ENCODE measurements at regions not wholly inside any gene's neighbourhood (a gene's known extent, or its start where the extent isn't known, plus 50 kb on each side); places are given as distances from the start of the nearest gene placed in this dataset.
A peak's percentile ranks its signal among the peaks of the same experiment; 100 is the strongest.

DNA sequence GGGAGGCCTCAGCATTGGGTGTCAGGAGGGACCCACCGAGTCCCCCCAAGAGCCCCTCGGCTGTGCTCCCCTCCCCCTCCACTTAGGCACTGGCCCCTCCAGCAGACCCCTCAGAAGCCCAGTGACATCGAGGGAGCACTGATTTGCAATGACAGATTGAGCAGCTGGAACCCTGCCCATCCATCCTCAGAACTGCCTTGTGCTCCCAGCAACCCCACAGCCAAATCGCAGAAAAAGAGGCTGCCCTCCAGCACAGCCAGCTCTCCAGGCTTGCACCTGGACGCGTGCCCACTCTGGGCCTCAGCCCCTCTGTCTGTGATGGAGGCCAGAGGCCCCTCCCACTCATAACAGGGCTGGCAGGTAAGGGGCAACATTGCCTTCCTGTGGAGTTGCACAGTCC, 123.2 kb upstream of the VSTM2B start:
- no peak overlapping the region for H3K4me3 ChIP-seq
- TF ChIP-seq POLR2A (IDR thresholded peaks at IDR 0.05) = no peak
- no peak for TF ChIP-seq POLR2AphosphoS5 (IDR thresholded peaks at IDR 0.05)
- TF ChIP-seq, protein P1, sequence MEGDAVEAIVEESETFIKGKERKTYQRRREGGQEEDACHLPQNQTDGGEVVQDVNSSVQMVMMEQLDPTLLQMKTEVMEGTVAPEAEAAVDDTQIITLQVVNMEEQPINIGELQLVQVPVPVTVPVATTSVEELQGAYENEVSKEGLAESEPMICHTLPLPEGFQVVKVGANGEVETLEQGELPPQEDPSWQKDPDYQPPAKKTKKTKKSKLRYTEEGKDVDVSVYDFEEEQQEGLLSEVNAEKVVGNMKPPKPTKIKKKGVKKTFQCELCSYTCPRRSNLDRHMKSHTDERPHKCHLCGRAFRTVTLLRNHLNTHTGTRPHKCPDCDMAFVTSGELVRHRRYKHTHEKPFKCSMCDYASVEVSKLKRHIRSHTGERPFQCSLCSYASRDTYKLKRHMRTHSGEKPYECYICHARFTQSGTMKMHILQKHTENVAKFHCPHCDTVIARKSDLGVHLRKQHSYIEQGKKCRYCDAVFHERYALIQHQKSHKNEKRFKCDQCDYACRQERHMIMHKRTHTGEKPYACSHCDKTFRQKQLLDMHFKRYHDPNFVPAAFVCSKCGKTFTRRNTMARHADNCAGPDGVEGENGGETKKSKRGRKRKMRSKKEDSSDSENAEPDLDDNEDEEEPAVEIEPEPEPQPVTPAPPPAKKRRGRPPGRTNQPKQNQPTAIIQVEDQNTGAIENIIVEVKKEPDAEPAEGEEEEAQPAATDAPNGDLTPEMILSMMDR (IDR thresholded peaks at IDR 0.05) = no peak
- TF ChIP-seq EP300 (IDR thresholded peaks at IDR 0.05) = no peak
- peaks cover 0 to 13% (median 11%) of the 10 kb centered on the region in 4 donors for H3K4me1 ChIP-seq
- intact Hi-C loops (cut with DNase I) = no loop called here
- no peaks in the 10 kb centered on the region for H3K9me3 ChIP-seq
- no peak for DNase-seq
- H3K27me3 ChIP-seq = no peaks in the 10 kb centered on the region
- H3K27ac ChIP-seq = no peak overlapping the region
- WGBS, 2 donors = 81% methylated on average over 6 of the region's 6 CpGs
- H3K36me3 ChIP-seq = no peaks in the 10 kb centered on the region

DNA sequence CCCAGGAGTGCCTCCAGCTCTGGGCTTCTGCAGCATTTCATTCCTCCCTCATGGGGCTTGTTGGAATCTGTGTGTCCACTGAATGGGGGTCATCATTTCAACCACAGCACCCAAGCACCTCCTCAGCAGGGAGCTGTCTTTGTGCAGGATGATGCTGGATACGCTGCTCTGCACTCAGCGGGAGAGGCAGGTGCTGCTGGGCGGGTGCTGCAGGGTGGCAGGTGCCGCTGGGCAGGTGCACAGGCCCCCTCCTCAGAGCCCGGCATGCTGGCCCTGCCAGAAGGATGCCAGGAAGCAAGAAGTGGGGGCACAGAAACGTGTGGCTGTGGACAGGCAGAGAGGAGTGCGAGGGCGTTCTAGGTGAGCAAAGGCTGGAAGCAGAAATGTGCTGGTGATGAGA, 121.8 kb upstream of the VSTM2B start:
- peaks cover 0 to 13% (median 11%) of the 10 kb centered on the region in 4 donors for H3K4me1 ChIP-seq
- H3K36me3 ChIP-seq = no peaks in the 10 kb centered on the region
- H3K27ac ChIP-seq = no peak overlapping the region
- WGBS, 2 donors = 80 to 86% methylated on average over 8 of the region's 8 CpGs
- no peaks in the 10 kb centered on the region for H3K9me3 ChIP-seq
- TF ChIP-seq, protein P1 (IDR thresholded peaks at IDR 0.05) = no peak
- no peaks in the 10 kb centered on the region for H3K27me3 ChIP-seq
- H3K4me3 ChIP-seq = no peak overlapping the region
- DNase-seq = no peak
- intact Hi-C loops (cut with DNase I) = no loop called here

DNA sequence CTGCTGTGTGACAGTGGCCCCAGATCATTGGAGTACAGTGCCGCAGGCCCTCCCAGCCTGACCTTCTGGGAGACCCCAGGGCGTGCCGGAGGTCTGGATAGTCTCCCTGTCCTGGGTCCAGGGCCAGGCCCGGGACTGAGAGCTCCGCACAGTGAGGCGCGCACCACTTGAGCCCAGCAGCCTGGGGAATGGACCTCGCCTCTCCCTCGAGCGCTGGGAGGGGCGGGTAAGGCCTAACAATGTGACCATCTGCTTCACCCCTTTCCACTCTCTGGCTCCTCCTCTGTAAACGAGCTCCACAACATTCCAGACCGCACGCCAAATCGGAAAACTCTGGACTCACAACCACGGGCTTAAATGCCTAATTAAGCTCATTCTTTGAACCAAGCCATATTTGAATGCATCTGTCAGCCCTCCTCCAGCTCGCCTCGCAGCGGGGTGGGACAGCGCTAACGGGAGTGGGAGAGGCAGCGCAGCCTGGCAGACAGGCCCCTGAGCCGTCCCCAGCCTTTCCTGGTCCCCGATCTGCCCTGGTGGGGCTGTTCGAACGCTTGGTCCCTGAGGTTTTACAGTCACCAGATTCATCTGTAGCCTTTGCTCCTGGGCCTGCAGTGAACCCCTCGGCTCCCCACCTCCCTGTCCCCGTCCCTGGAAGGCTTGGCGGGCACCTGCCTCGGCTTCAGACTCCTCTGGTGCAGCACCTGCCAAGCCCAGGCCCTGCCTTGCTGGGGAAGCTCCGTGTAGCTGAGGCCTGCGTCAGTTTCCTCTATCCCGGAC, 120.7 kb upstream of the VSTM2B start:
- Histone ChIP-seq H3K4me3 (peak overlapping the region in 1 of 4 donors; percentile 16), H3K27ac (peak overlapping the region in 3 of 4 donors; percentile 39 to 54 (median 45)), H3K4me1 (peaks cover 0 to 13% (median 11%) of the 10 kb centered on the region in 4 donors), H3K9me3 (no peaks in the 10 kb centered on the region), H3K36me3 (no peaks in the 10 kb centered on the region), H3K27me3 (no peaks in the 10 kb centered on the region)
- DNase-seq = no peak
- WGBS, 2 donors = 16 to 20% methylated on average over 33 of the region's 33 CpGs
- intact Hi-C loops (cut with DNase I) = no loop called here
- TF ChIP-seq POLR2AphosphoS5 (IDR thresholded peaks at IDR 0.05) = no peak
- TF ChIP-seq EP300 (IDR thresholded peaks at IDR 0.05) = no peak

DNA sequence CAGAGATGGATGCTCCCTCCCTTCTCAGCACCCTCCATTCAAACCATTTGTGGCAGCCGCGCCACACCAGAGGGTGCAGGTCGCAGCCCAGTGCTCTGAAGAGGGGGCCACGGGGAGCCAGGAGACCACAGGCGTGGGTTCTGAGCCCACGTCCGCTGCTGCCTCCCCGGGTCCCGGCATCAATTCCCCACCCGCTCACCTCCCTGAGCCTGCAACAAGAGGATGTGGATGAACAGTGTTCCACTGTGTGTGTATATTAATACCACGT, 120.1 kb upstream of the VSTM2B start:
- DNase-seq = no peak
- TF ChIP-seq, protein P1 (IDR thresholded peaks at IDR 0.05) = no peak
- TF ChIP-seq POLR2A (IDR thresholded peaks at IDR 0.05) = no peak
- TF ChIP-seq EP300 (IDR thresholded peaks at IDR 0.05) = no peak
- TF ChIP-seq POLR2AphosphoS5 (IDR thresholded peaks at IDR 0.05) = no peak
- Histone ChIP-seq H3K4me1 (peaks cover 0 to 13% (median 11%) of the 10 kb centered on the region in 4 donors), H3K9me3 (no peaks in the 10 kb centered on the region), H3K27me3 (no peaks in the 10 kb centered on the region), H3K27ac (peak overlapping the region in 3 of 4 donors; percentile 39 to 54 (median 45)), H3K4me3 (no peak overlapping the region), H3K36me3 (no peaks in the 10 kb centered on the region)
- WGBS, 2 donors = 78 to 83% methylated on average over 11 of the region's 11 CpGs
- intact Hi-C loops (cut with DNase I) = no loop called here

DNA sequence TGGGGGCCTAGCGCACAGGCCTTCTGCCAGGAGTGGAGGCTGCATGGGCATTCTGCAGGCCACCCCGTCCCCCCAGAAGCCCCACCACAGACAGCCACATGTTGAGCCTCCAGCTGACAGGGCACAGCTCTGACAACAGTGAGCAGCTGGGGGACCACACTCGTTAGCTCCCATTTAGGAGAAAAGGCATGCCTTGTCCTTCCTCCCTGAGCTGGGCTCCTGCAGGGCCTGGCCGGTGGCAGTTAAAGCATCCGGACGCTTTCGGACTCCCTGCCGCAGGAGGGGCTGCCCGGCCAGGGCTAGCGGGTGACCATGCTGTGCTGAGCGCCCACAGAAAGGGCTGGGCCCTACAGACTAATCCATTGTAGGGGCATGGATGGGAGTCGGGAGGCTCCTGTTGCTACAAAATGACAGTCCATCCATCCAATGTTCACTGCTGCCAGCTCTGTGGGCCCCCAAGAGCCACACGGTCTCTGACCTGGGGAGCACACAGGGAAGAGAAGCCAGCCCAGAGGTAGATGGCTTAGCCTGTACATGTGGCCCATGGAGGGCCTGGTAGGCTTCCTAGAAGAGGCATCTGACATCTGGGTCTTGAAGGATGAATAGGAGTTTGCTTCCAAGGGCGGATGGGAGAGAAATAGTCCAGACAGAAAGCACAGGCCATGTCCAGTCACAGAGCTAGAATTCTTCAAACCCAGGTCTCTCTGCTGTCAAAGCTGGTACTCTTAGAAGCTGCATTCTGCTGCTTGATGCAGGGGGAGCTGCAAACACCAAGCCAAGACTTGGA, 116.5 kb upstream of the VSTM2B start:
- H3K27ac ChIP-seq = no peak overlapping the region
- no peaks in the 10 kb centered on the region for H3K9me3 ChIP-seq
- WGBS, 2 donors = 80 to 87% methylated on average over 14 of the region's 14 CpGs
- no peaks in the 10 kb centered on the region for H3K36me3 ChIP-seq
- DNase-seq = no peak
- intact Hi-C loops (cut with DNase I) = no loop called here
- no peak overlapping the region for H3K4me3 ChIP-seq
- H3K27me3 ChIP-seq = no peaks in the 10 kb centered on the region
- no peak for TF ChIP-seq POLR2A (IDR thresholded peaks at IDR 0.05)
- TF ChIP-seq, protein P1 (IDR thresholded peaks at IDR 0.05) = no peak
- no peak for TF ChIP-seq EP300 (IDR thresholded peaks at IDR 0.05)
- no peak for TF ChIP-seq POLR2AphosphoS5 (IDR thresholded peaks at IDR 0.05)
- peaks cover 0 to 13% (median 11%) of the 10 kb centered on the region in 4 donors for H3K4me1 ChIP-seq
